ENCODE measurements at regions not wholly inside any gene's neighbourhood (a gene's known extent, or its start where the extent isn't known, plus 50 kb on each side); places are given as distances from the start of the nearest gene placed in this dataset.

GRCh38 chr1:218715961-218716669 lies 371.0 kb downstream of the TGFB2 start:
- Histone ChIP-seq H3K36me3 (ENCODE audit: control insufficient read depth in 2 of 4, insufficient read depth in 4 of 4, low read length in 3 of 4) (no peaks in the 10 kb centered on the region), H3K18ac (ENCODE audit: extremely low read depth, low read length) (no peak overlapping the region), H2BK15ac (ENCODE audit: low read length) (no peak overlapping the region), H3K9me3 (ENCODE audit: insufficient read depth in 2 of 2, low read depth in 1 of 2, low read length in 1 of 2) (no peaks in the 10 kb centered on the region; a peak in 1 of 4 replicates), H2BK12ac (ENCODE audit: low read depth, low read length) (no peak overlapping the region), H3K4me3 (ENCODE audit: extremely low read depth in 1 of 4, insufficient read depth in 2 of 4, low read depth in 3 of 4, low read length in 4 of 4) (no peak overlapping the region), H2BK20ac (ENCODE audit: low read length) (no peak overlapping the region), H3K4me1 (replicated peaks in 1 of 4; ENCODE audit: control insufficient read depth in 3 of 4, insufficient read depth in 4 of 4, low read length in 3 of 4) (no peaks in the 10 kb centered on the region), H3K27me3 (replicated peaks in 1 of 4; ENCODE audit: control insufficient read depth in 3 of 4, extremely low read depth in 1 of 4, insufficient read depth in 3 of 4, low read length in 3 of 4) (peaks cover 0 to 1% (median 0%) of the 10 kb centered on the region in 4 experiments; a peak in 1 of 7 replicates), H3K56ac (replicated peaks; ENCODE audit: insufficient read length, low read depth, low read length) (no peak overlapping the region), H3K4me2 (ENCODE audit: insufficient read depth in 1 of 2, low read depth in 2 of 2, low read length in 2 of 2) (no peak overlapping the region), H3K27ac (ENCODE audit: low read depth, low read length) (no peak overlapping the region), H3K4ac (replicated peaks; ENCODE audit: insufficient read length, low read depth, low read length) (no peak overlapping the region), H3K79me1 (ENCODE audit: low read depth, low read length) (no peaks in the 10 kb centered on the region), H2AK5ac (ENCODE audit: low read depth, low read length) (no peak overlapping the region), H3K14ac (ENCODE audit: insufficient read length) (no peak overlapping the region), H4K91ac (replicated peaks; ENCODE audit: insufficient read length, low read length) (no peak overlapping the region), H2BK5ac (ENCODE audit: low read depth, low read length) (no peak overlapping the region), H3K79me2 (ENCODE audit: control insufficient read depth in 1 of 2, insufficient read depth in 2 of 2, low read length in 2 of 2) (no peaks in the 10 kb centered on the region), H4K5ac (ENCODE audit: insufficient read length, low read depth, low read length) (no peak overlapping the region), H2BK120ac (replicated peaks; ENCODE audit: low read depth, low read length) (no peak overlapping the region), H3K23me2 (ENCODE audit: low read depth, low read length) (no peaks in the 10 kb centered on the region), H4K8ac (ENCODE audit: extremely low read depth, insufficient read depth, low read length) (no peak overlapping the region), H3K9ac (replicated peaks in 1 of 4; ENCODE audit: extremely low read depth in 1 of 4, low read depth in 3 of 4, low read length in 3 of 4) (no peak overlapping the region), H4K20me1 (replicated peaks in 1 of 2; ENCODE audit: control insufficient read depth in 1 of 2, insufficient read depth in 2 of 2, low read length in 2 of 2) (no peaks in the 10 kb centered on the region), H3K23ac (ENCODE audit: insufficient read length) (no peak overlapping the region), H2AFZ (ENCODE audit: low read length) (no peak overlapping the region)
- DNase-seq (ENCODE audit: low read depth in 1 of 2, low spot score in 2 of 2), result no peak
- FAIRE-seq, result no peak
- CTCF ChIA-PET (ENCODE audit: partially characterized antibody), result no interaction called here
- POLR2A ChIA-PET (ENCODE audit: partially characterized antibody), result no interaction called here
- 100% methylated on average over 3 of the region's 3 CpGs; no CpG with 5 or more reads in 1 of the 2 experiments for WGBS, 2 experiments (ENCODE audit: extremely low coverage in 1 of 2, insufficient coverage in 1 of 2, insufficient read length in 1 of 2, insufficient replicate concordance in 2 of 2, low coverage in 1 of 2, low lambda C conversion rate in 2 of 2, missing lambda C conversion rate in 1 of 2)
- TF ChIP-seq ASH2L (IDR thresholded peaks at IDR 0.05; ENCODE audit: low read length) (no peak), JUN (IDR thresholded peaks at IDR 0.05; ENCODE audit: low read depth, low read length) (no peak), TBP (IDR thresholded peaks at IDR 0.05; ENCODE audit: low read depth, low read length) (no peak), SUZ12 (IDR thresholded peaks at IDR 0.05; ENCODE audit: low read length) (no peak), EZH2 (IDR thresholded peaks at IDR 0.05; ENCODE audit: low read depth, low read length, severe bottlenecking) (no peak), RAD21 (IDR thresholded peaks at IDR 0.05 in 1 of 2, conservative IDR thresholded peaks at IDR 0.05 in 1 of 2; ENCODE audit: low read depth in 2 of 2, low read length in 2 of 2) (no peak)
